HEK293 (cell line): ENCODE measurements at regions not wholly inside any gene's neighbourhood (a gene's known extent, or its start where the extent isn't known, plus 50 kb on each side); places are given as distances from the start of the nearest gene placed in this dataset.

Source experiments
- CTCF ChIA-PET: fragments of 350-600 bp; formaldehyde crosslinking; extraction: SDS; loops from one replicate; lab custom pipeline; 2021; ENCODE audit warnings: antibody characterized with exemption; lab: Yijun Ruan, JAX
- POLR2A ChIA-PET: fragments of 300-600 bp; formaldehyde crosslinking; extraction: SDS; loops from one replicate; lab custom pipeline; 2020; ENCODE audit warnings: antibody characterized with exemption, inconsistent platforms; lab: Yijun Ruan, JAX
- H3K27ac ChIP-seq: fragments of 200-500 bp; sonication (Bioruptor generic); 2 replicates; pipeline ENCODE4 v1.5.1; 2014; ENCODE audit warnings: low read depth, low read length, control low read depth, inconsistent platforms; ENCODE audit errors: extremely low read depth
- H3K36me3 ChIP-seq, 2 experiments: fragments of 200-500 bp in 1 of 2; sonication (Bioruptor generic) in 1 of 2; 1 replicate in 1 of 2; 2 replicates in 1 of 2; pipeline ENCODE4 v1.5.1; 2014 to 2017; ENCODE audit warnings: inconsistent platforms in 2 of 2, low read length in 2 of 2; ENCODE audit not compliant: control insufficient read depth in 2 of 2, insufficient read depth in 1 of 2
- H3K4me1 ChIP-seq: fragments of 200-500 bp; sonication (Bioruptor generic); 2 replicates; pipeline ENCODE4 v1.5.1; 2014; ENCODE audit warnings: mild to moderate bottlenecking, low read length, inconsistent platforms; ENCODE audit not compliant: control insufficient read depth, insufficient read depth
- H3K4me3 ChIP-seq: 2 replicates; pipeline ENCODE4 v1.5.1; 2011; ENCODE audit warnings: low read depth, mild to moderate bottlenecking, control low read depth, low read length, moderate library complexity
- H3K9me3 ChIP-seq: fragments of 200-500 bp; sonication (Bioruptor generic); 2 replicates; pipeline ENCODE4 v1.5.1; 2014; ENCODE audit warnings: low read depth, low read length, inconsistent platforms; ENCODE audit not compliant: control insufficient read depth, insufficient read depth
- EGR2 ChIP-seq: fragments of 450-650 bp; formaldehyde crosslinking; IDR thresholded peaks from 2 replicates; pipeline ENCODE4 v1.5.1; 2016; ENCODE audit warnings: low read depth, missing biosample characterization, missing genetic modification characterization
- GLI4 ChIP-seq: fragments of 450-650 bp; formaldehyde crosslinking; IDR thresholded peaks from 2 replicates; pipeline ENCODE4 v1.5.1; 2016; ENCODE audit warnings: missing biosample characterization, missing genetic modification characterization
- IKZF3 ChIP-seq: fragments of 450-650 bp; IDR thresholded peaks from 2 replicates; pipeline ENCODE4 v1.5.0; 2018; ENCODE audit warnings: missing biosample characterization, mild to moderate bottlenecking, missing genetic modification characterization, moderate library complexity
- YY2 ChIP-seq: fragments of 450-650 bp; formaldehyde crosslinking; IDR thresholded peaks from 2 replicates; pipeline ENCODE4 v1.5.1; 2016; ENCODE audit warnings: missing biosample characterization, missing genetic modification characterization
- ZFP41 ChIP-seq: fragments of 450-650 bp; formaldehyde crosslinking; IDR thresholded peaks from 2 replicates; pipeline ENCODE4 v1.5.1; 2016; ENCODE audit warnings: missing biosample characterization, missing genetic modification characterization, borderline replicate concordance
- ZNF223 ChIP-seq: fragments of 450-650 bp; formaldehyde crosslinking; IDR thresholded peaks from 2 replicates; pipeline ENCODE4 v1.5.1; 2016; ENCODE audit warnings: missing biosample characterization, missing genetic modification characterization
- ZNF391 ChIP-seq: fragments of 450-650 bp; formaldehyde crosslinking; IDR thresholded peaks from 2 replicates; pipeline ENCODE4 v1.5.1; 2016; ENCODE audit warnings: low read depth, missing biosample characterization, missing genetic modification characterization, borderline replicate concordance
- ZNF433 ChIP-seq: fragments of 450-650 bp; formaldehyde crosslinking; IDR thresholded peaks from 2 replicates; pipeline ENCODE4 v1.5.1; 2016; ENCODE audit warnings: missing biosample characterization, missing genetic modification characterization, low read depth
- ZNF585B ChIP-seq: fragments of 450-650 bp; formaldehyde crosslinking; IDR thresholded peaks from 2 replicates; pipeline ENCODE4 v1.5.1; 2016; ENCODE audit warnings: missing biosample characterization, missing genetic modification characterization
- ZNF660 ChIP-seq: fragments of 450-650 bp; IDR thresholded peaks from 2 replicates; pipeline ENCODE4 v1.5.1; 2018; ENCODE audit warnings: missing biosample characterization, mild to moderate bottlenecking, missing genetic modification characterization
- ZNF692 ChIP-seq: fragments of 450-650 bp; formaldehyde crosslinking; IDR thresholded peaks from 2 replicates; pipeline ENCODE4 v1.5.1; 2016; ENCODE audit warnings: missing biosample characterization, missing genetic modification characterization
- ZNF707 ChIP-seq: fragments of 450-650 bp; formaldehyde crosslinking; IDR thresholded peaks from 2 replicates; pipeline ENCODE4 v1.5.1; 2016; ENCODE audit warnings: missing biosample characterization, missing genetic modification characterization
- ZNF792 ChIP-seq: fragments of 450-650 bp; formaldehyde crosslinking; IDR thresholded peaks from 2 replicates; pipeline ENCODE4 v1.5.1; 2016; ENCODE audit warnings: missing biosample characterization, missing genetic modification characterization
- TF ChIP-seq, protein P1 (sequence below): fragments of 450-650 bp; formaldehyde crosslinking; IDR thresholded peaks from 2 replicates; pipeline ENCODE4 v1.5.1; 2016; ENCODE audit warnings: missing biosample characterization, missing genetic modification characterization
- TF ChIP-seq, protein P2 (sequence below): fragments of 450-650 bp; formaldehyde crosslinking; conservative IDR thresholded peaks from 2 replicates; pipeline ENCODE4 v1.5.1; 2016; ENCODE audit warnings: low read depth, missing biosample characterization, missing genetic modification characterization
- TF ChIP-seq, protein P3 (sequence below): fragments of 450-650 bp; formaldehyde crosslinking; IDR thresholded peaks from 2 replicates; pipeline ENCODE4; 2016; ENCODE audit warnings: missing biosample characterization, missing genetic modification characterization

GRCh38 chr9:99537996-99538395 lies 283.7 kb upstream of the NR4A3 start:
- CTCF ChIA-PET: interaction anchor here (0.8 kb wide), 1 partner anchor 13 kb away, joined by 3 read pairs; no protein-coding TSS in a partner anchor
- Histone ChIP-seq H3K4me1 (no peaks in the 10 kb centered on the region), H3K27ac (no peak overlapping the region), H3K9me3 (no peaks in the 10 kb centered on the region), H3K36me3 (no peaks in the 10 kb centered on the region), H3K4me3 (no peak overlapping the region)
- TF ChIP-seq ZNF660 (tag by site-specific recombination): no peak
- POLR2A ChIA-PET: no interaction called here

GRCh38 chr9:99544526-99544925 lies 277.2 kb upstream of the NR4A3 start:
- H3K9me3 ChIP-seq: no peaks in the 10 kb centered on the region
- ChIA-PET POLR2A (no interaction called here), CTCF (no interaction called here)

DNA sequence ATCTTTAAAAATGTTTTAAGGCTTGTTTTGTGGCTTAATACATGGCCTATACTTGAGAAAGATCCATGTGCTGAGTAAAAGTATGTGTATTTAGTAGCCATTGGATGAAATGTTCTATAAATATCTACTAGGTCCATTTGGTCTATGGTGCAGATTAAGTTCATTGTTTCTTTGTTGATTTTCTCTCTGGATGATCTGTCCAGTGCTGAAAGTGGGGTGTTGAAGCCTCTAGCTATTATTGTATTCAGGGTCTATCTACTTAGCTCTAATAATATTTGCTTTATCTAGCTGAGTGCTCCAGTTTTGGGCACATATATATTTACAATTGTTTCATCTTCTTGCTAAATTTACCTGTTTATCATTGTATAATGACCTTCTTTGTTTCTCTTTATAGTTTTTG lies 272.2 kb upstream of the NR4A3 start:
- no peaks in the 10 kb centered on the region for H3K9me3 ChIP-seq
- TF ChIP-seq, protein P1, sequence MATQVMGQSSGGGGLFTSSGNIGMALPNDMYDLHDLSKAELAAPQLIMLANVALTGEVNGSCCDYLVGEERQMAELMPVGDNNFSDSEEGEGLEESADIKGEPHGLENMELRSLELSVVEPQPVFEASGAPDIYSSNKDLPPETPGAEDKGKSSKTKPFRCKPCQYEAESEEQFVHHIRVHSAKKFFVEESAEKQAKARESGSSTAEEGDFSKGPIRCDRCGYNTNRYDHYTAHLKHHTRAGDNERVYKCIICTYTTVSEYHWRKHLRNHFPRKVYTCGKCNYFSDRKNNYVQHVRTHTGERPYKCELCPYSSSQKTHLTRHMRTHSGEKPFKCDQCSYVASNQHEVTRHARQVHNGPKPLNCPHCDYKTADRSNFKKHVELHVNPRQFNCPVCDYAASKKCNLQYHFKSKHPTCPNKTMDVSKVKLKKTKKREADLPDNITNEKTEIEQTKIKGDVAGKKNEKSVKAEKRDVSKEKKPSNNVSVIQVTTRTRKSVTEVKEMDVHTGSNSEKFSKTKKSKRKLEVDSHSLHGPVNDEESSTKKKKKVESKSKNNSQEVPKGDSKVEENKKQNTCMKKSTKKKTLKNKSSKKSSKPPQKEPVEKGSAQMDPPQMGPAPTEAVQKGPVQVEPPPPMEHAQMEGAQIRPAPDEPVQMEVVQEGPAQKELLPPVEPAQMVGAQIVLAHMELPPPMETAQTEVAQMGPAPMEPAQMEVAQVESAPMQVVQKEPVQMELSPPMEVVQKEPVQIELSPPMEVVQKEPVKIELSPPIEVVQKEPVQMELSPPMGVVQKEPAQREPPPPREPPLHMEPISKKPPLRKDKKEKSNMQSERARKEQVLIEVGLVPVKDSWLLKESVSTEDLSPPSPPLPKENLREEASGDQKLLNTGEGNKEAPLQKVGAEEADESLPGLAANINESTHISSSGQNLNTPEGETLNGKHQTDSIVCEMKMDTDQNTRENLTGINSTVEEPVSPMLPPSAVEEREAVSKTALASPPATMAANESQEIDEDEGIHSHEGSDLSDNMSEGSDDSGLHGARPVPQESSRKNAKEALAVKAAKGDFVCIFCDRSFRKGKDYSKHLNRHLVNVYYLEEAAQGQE (tag by site-specific recombination): peak; percentile 73
- TF ChIP-seq ZNF391 (tag by site-specific recombination): no peak
- H3K4me3 ChIP-seq: no peak overlapping the region
- POLR2A ChIA-PET: no interaction called here
- H3K4me1 ChIP-seq: no peaks in the 10 kb centered on the region
- H3K36me3 ChIP-seq: no peaks in the 10 kb centered on the region
- CTCF ChIA-PET: interaction anchor here (0.8 kb wide), 1 partner anchor 14 kb away, joined by 4 read pairs; no protein-coding TSS in a partner anchor
- H3K27ac ChIP-seq: no peak overlapping the region

More at GRCh38 chr9:99544526-99544925, 277.2 kb upstream of the NR4A3 start:
- no peaks in the 10 kb centered on the region for H3K4me1 ChIP-seq
- H3K27ac ChIP-seq: no peak overlapping the region
- H3K4me3 ChIP-seq: no peak overlapping the region
- TF ChIP-seq ZFP41: no peak
- no peak for TF ChIP-seq ZNF707
- no peak for TF ChIP-seq IKZF3
- H3K36me3 ChIP-seq: no peaks in the 10 kb centered on the region

- H3K27ac ChIP-seq: no peak overlapping the region
- no peaks in the 10 kb centered on the region for H3K4me1 ChIP-seq
- TF ChIP-seq ZNF692 (tag by site-specific recombination) (no peak), ZNF792 (tag by site-specific recombination) (no peak), GLI4 (no peak), ZNF433 (tag by site-specific recombination) (no peak), YY2 (tag by site-specific recombination) (no peak), ZNF585B (no peak), ZNF223 (tag by site-specific recombination) (no peak), EGR2 (tag by site-specific recombination) (no peak)
- TF ChIP-seq, protein P2, sequence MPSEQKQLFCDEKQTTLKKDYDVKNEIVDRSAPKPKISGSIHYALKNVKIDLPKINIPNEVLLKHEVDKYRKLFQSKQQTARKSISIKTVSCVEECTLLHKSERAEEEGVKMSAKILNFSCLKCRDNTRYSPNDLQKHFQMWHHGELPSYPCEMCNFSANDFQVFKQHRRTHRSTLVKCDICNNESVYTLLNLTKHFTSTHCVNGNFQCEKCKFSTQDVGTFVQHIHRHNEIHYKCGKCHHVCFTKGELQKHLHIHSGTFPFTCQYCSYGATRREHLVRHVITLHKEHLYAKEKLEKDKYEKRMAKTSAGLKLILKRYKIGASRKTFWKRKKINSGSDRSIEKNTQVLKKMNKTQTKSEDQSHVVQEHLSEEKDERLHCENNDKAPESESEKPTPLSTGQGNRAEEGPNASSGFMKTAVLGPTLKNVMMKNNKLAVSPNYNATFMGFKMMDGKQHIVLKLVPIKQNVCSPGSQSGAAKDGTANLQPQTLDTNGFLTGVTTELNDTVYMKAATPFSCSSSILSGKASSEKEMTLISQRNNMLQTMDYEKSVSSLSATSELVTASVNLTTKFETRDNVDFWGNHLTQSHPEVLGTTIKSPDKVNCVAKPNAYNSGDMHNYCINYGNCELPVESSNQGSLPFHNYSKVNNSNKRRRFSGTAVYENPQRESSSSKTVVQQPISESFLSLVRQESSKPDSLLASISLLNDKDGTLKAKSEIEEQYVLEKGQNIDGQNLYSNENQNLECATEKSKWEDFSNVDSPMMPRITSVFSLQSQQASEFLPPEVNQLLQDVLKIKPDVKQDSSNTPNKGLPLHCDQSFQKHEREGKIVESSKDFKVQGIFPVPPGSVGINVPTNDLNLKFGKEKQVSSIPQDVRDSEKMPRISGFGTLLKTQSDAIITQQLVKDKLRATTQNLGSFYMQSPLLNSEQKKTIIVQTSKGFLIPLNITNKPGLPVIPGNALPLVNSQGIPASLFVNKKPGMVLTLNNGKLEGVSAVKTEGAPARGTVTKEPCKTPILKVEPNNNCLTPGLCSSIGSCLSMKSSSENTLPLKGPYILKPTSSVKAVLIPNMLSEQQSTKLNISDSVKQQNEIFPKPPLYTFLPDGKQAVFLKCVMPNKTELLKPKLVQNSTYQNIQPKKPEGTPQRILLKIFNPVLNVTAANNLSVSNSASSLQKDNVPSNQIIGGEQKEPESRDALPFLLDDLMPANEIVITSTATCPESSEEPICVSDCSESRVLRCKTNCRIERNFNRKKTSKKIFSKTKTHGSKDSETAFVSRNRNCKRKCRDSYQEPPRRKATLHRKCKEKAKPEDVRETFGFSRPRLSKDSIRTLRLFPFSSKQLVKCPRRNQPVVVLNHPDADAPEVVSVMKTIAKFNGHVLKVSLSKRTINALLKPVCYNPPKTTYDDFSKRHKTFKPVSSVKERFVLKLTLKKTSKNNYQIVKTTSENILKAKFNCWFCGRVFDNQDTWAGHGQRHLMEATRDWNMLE (tag by site-specific recombination): no peak
- TF ChIP-seq, protein P3, sequence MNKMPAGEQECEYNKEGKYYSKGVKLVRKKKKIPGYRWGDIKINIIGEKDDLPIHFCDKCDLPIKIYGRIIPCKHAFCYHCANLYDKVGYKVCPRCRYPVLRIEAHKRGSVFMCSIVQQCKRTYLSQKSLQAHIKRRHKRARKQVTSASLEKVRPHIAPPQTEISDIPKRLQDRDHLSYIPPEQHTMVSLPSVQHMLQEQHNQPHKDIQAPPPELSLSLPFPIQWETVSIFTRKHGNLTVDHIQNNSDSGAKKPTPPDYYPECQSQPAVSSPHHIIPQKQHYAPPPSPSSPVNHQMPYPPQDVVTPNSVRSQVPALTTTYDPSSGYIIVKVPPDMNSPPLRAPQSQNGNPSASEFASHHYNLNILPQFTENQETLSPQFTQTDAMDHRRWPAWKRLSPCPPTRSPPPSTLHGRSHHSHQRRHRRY (tag by site-specific recombination): no peak
- H3K36me3 ChIP-seq: no peaks in the 10 kb centered on the region
- H3K9me3 ChIP-seq: no peaks in the 10 kb centered on the region
- no peak overlapping the region for H3K4me3 ChIP-seq
- POLR2A ChIA-PET: no interaction called here
- CTCF ChIA-PET: no interaction called here
Measured at GRCh38 chr9:99555792-99556191, 265.9 kb upstream of the NR4A3 start.
